ENCODE measurements at regions not wholly inside any gene's neighbourhood (a gene's known extent, or its start where the extent isn't known, plus 50 kb on each side); places are given as distances from the start of the nearest gene placed in this dataset.

DNA sequence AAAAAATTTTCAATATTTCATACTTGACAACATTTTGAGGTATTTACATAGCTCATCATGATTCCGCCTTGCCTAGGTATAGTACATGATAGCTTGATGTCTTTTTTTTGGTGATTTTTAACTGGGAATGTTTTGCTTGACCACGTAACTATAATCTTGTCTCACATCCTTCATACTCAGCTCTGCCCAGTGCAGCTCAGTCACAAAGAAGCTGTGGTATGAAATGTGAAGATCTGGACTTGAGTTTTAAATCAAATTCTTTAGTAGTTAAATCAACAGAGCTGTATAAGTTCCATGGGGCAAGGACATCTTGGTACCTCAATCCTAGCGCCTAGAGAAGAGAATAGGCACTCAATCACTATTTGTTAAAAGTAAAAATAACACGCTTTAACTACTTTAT, 276.3 kb upstream of the DKK2 start:
- DNase-seq: no peak

DNA sequence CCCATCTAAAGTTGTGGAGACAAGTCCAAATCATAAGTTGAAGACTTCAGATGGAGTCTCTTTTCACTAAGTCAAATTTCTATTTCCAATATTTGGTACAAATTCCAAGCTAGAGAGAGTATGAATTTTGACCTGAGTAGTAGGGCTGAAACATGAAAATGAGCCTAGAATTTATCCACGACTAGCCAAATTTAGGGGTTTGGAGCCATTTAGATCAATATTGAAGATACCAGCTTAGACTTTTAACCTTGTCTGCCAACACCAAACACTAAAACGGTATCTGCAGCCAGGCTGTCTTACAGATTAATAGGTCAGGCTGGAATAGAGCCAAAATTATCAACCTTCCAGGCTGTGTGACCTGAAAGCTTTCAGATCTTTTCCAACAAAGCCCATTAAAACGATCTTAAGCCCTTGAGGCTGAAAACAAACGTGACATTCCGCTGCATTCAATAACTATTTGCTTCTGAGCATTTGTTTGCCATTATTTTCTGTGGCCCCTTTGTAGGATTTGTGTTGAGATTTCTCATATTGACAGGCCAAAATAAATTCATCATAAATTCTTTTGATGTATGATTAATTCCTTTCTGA, 268.7 kb upstream of the DKK2 start:
- no peak for DNase-seq

DNA sequence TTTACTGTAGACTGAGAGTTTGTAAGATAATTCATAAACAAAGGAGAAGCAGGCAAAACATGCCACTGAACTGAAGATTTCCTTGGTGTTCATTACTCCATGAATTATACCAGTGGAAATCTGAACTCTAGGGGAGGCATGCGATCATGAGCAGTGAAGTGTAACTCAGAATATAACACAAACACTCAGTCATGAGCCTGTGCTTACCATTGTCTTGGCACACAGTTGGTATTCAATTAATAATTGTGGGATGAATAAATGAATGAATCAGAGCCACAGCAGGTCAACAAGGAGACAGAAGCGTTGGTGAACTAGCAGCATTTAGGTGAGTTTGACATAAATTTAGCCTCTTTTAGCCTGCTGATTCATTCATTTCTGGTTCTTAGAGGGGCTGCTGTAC, 263.5 kb upstream of the DKK2 start:
- DNase-seq: no peak

DNA sequence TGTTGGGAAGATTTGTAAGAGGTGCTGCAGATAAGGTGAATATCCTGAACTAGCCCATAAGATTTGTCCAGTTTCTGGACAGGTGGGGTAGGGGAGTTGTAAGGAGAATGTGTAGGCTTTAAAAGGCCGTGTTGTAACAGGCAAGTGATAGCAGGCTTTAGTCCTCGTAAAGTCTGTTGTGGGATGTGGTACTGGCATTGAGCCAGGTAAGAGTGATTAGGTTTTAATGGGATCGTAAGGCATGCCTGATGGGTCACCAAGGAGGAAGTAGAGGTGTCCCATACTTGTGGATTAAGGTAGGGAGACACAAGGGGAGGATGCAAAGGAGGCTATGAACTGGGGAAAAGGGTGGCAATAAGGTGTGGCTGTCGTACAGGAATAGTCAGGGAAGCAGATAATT, 256.9 kb upstream of the DKK2 start:
- no peak for DNase-seq

DNA sequence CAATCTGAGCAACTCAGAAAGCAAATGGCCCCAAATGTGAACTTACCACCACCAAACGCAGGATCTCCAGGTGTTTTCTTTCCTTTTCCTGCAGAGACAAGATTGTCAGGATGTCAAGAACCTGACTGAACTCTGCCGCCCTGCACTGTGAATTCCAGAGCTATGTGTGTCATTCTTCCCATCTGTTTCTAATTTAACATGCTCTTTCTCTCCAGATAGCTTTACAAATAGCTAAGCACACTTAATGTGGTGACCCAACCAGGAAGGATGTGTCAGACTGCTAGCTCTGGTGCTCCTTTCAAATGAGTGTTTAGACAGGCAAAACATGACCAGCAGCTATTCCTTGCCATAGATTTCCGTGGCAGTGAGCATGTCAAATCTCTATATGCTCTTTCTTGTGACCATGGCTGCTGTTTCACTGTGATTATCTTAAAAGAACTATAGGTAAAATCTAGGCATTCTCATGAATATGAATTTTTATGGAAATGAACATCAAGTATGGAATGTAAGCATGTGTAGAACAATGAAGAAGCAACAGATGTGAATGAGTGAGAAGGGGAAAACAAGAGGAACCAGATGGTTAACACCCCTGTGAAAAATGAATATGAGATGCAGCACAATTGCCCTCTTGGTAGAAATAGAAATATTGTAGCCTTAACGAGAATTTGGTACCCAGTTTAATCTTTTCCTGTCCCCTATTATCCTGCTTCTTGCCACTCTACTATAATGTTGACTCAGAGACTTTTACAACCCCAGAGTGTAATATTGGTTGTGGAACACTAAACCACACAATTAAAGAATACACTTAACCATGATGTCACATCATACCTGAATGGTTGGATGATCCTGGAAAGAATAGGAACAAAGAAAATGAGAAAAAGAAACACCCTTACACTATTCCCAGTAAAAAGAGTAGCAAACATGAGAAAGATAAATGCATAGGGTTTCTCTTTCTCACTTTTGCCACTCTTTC, 247.8 kb upstream of the DKK2 start:
- DNase-seq: no peak

DNA sequence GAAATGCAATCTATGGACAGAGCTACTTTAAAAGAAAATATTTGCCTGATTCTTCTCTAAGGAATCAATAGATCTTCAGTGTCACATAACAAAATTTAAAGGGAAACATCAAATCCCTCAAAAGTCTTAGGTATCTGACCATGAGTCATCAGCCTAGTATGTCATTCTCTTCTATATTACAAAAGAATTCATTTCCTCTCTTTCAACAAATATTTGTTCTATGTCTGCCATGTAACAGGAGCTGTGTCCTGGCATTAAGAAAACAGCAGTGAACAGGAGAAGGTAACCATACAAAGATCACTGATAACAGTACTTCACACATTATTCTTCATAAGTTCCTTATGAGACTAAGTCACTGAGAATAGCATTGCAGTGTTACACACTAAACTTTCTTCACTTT, 243.6 kb upstream of the DKK2 start:
- DNase-seq: no peak

DNA sequence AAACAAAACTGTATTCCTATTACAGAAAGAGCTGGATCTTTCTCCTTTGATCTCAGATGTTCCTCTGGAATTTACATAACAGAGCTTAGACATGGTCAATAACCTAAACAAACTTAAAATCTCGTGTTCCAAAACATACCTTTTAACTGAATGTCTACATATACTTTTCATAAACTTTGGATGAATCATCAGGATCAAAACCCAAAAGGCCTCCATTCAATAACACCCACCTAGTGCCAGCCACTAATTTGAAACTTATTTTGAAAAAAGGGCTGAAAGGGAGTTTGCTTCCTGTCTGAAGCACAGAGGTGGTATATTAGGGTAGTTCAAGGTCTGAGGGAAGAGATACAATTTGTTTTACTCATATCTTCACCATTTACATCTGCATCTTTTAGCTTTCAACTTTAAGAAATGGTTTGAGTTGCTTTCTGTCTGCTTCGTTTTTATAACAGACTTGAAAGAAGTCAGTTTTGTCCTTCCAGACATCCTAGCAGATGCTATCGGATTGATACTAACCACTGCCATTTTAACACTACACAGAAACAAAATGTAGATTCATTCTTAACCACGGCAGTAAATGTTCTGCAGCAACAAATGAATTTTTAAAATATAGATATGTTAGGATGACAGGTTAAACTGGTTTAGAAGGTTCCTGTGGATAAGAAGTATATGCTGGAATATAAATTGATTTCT, 242.8 kb upstream of the DKK2 start:
- no peak for DNase-seq

DNA sequence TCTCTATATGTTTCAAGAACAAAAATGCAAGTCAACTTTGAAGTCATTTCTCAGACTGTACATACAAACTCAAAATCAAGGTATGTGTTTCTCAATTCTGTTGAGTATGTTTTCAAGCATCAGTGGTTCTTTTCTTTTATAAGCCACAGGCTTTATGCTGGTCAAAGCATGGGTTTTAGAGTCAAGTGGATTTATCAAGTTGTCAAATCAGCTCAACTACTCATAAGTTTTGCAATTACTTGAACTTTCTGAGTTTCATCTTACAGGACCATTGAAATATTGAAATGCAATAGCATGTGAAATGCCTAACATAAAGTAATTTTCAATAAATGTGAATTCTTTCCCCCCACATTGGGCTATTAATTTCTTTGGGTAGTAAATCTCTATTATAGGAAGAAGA, 239.9 kb upstream of the DKK2 start:
- DNase-seq: no peak

DNA sequence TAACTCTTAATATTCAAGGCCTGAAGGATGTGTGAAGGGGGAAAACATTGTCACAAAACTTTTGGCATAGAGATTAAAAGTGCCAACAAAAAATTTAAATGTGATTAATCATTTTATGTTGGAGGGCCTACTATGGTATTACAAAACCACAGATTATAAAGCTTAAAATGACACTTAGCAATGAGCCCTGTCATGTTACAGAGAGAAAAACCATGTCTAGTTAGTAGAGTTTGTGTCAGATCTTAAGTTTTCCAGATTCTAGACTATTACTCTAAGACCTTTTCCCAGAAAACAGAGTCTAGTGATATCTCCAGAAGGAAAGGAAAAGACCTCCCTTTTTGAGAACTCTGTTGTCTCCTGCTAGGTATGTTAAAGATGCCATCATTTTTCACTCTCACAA, 239.1 kb upstream of the DKK2 start:
- no peak for DNase-seq

DNA sequence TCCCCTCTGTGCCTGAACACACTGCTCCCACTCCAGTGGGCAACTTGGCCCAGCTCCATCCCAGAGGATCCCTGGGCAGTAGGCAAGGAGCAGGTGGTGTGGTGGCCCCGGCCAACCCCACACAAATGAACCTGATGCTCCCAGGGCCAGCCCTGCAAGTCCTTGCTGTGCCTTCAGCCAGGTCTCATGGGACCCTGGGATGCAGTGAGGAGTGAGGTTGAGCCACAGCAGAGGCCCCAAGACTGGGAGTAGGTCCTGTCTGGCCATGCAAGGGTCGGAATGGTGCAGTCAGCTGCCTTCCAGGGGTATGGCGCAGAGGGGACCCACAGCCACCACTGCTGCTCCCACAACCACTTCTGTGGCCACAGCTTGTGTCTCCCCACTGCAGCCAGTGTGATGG, 234.5 kb upstream of the DKK2 start:
- no peak for DNase-seq

DNA sequence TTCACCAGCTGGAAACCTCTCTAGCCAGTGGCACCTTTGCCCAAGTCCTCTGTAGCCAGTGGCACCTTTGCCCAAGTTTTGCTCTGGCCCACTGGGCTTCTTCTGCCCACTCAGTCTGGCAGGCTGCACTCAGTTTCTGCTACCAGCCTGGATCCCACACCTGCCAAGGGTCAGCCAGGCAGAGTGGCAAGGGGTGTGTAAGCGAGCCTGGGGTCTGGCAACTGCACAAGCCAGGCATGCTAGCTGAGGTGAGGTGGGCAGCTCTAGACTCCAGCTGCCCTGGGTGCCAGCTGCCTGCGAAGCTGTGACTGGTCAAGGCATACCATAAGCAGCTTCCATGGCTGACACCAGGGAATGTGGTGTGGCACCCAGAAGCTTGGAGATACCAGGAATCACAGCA, 233.1 kb upstream of the DKK2 start:
- DNase-seq: no peak

DNA sequence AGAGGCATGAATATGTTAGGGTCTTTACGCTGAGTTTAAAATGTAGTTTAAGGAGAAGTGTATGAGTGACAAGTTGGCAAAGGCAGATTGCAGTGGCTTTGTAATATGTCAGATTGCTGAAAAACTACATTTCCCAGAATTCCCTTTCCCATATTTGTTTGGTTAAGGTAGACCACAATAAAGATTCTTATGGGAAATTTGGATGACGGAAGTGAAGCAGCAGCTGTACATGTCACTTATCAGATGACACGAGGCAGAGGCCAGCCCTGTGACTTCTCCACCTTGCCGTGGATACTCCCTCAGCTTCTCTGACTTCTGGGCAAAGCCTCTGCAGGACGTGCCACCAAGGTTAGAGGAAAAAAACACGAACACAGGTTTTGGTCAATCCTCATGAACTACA, 229.7 kb upstream of the DKK2 start:
- DNase-seq: no peak

DNA sequence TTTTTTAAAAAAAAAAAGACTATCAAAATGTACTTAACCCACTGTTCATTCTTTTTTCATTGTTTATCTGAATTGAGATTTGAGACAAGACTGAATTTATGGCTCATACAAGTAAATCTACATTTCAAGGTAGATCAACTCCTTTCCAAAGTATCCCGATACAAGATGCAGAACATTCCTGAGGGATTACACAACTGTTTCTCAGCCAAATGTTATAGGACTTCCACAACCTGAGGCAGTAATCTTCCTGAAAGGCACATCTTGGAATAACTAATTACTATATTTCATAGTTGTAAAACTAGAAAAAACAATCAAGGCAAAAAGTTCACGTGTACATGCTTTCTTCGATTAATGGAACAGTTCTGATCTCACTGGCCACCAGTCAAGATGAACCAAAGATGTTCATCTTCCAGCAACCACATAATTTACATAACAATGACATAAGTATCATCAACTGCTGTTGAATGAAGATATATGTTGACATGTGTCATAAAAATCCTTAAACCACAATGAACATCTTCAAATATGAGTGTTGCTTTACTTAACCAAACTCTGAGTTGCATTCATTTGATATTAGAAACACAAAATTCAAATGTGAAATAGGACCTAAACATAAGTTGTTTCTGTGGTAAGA, 225.2 kb upstream of the DKK2 start:
- no peak for DNase-seq

DNA sequence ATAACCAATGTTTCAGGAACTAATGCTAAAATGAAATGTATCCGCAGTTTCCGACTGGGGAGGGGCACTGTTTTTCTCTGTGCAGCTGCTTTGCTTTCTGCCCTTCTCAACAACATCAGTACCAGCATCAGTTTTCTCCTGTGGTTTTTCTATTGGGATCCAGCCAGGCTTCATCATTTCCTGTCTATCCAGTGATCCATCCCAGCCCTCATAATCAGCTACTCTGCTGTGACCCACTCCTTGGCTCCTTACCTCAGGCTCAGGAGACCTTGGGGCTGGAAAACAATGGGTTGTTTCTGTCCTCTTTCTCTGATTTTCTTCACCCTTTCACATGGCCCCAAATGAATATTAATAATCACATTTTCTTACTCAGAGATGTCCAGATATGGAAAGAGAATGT, 222.2 kb upstream of the DKK2 start:
- no peak for DNase-seq

DNA sequence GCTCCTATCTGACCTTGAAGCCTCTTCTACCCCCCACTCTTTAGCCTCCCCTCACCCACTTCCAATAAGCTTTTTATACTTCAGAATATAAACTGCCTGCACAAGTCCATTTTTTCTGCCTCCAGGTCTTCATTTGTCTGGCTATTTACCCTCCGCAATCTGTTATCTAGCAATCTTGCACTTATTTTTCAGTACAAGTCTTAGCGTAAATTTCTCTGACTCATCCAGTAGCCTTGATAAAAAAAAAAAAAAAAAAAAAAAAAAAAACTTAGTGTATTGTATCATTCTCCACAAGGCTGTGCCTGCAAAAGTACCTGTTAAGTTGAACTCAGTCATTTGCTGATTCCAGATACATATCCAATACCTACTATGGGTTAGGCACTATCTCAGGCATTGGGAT, 219.5 kb upstream of the DKK2 start:
- DNase-seq: no peak

DNA sequence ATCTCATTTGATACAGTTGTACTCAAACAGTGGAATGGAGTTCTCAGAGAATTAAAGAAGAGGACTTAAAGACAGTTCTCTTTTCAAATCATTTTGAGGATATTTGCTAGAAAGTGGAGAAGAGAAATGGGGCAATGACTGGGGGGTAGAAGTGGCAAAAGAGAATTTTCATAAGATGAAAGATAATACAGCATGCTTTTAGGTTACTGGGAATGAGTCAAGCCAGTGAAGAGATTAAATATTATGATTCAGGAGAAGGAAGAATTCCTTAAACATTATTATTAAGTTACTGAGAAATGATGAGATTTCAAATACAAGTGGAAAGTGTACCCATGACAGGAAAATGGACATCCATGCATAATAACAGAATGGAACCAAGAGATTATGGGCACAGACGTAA, 219.0 kb upstream of the DKK2 start:
- DNase-seq: no peak

DNA sequence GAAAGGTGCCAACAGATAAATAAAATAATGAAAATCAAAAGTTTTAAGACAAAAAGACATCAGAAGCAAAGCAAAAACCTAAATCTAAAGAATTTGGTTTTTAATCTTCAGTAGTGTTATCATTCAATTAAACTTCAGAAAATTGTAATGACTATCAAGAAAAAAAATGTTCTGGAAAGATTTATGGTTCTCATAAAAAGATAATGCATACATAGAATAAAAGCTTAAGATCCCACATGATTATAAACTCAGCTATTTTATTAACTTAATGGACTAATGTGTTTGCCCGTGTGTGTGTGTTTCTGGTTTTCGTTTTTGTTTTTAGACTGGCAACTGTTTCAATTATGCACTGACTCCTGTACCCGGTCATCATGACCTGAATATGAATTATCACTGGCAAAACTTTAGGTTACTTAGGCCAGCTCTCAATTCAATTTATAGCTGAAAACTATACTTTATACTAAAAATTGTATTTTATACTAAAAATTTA, 217.5 kb upstream of the DKK2 start:
- DNase-seq: no peak

DNA sequence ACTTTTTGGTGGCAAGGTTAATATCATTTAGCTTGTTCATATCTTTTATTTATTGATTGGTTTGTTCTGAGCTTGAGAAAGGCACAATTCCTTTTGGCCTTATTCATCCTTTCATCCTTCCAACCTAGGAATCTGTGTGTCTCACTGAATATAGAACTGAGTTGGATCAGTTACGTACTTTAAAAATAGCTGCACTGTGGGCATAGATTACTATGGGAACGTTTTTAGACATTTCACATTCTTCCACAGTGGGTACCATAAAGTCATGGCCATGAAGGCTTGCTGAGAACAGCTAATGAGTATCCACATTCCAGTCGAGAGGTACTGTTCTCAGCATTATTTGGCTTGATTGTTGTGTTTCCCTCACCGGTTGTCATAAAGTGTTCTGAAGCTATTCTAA, 217.0 kb upstream of the DKK2 start:
- no peak for DNase-seq

DNA sequence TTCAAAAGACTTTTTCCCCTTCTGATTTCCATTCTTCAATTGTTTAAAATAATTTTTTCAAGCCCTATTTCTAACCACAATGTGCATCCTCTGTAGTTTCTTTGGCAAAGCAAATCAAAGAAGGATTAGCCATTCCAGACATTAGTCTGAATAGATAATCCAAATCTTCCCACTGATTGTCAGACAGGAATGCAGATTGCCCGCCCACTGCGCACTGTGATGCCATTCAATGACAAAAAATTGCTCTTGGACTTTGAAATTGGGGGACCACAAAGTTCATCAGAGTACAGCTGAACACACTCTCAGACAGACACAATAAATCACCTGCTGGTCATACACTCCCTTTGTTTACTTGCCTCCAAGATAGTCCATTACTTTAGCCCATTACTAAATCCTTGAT, 216.5 kb upstream of the DKK2 start:
- DNase-seq: no peak

DNA sequence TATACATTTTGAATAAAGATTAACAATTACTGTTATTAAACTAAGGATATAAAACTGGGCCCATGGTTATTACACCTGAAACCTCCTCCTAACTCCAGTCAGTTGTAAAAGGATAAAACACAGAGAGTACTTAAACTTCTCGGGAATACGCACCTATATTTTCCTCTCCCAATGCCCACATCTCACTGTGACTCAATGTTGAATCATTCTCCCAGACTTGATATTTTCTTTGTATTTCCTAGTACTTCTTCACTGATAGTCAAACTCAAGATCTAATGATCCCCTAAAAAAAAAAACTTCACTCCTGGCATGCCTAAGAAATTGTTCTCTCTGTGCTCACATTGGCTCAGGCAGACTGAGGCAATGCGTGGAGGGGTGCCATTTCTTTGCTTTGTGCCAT, 212.5 kb upstream of the DKK2 start:
- DNase-seq: no peak

DNA sequence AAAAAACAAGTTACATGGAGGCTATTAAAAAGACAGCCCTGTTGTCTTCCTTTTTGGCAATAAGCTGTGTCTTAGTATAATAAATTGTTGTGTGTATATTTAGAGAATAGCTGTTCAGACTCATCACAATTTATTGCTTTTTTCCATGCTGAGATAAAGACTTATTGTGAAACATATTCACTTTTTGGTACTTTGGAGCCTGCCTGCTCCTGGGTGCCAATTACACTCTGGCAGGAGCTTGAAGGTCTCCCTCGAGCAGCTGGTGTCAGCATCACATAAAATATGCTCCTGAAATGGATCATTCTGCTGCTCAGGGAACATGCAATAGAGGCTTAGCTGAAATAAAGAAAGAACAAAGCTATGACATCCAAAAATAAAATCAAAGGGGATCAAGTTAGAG, 211.6 kb upstream of the DKK2 start:
- DNase-seq: no peak

DNA sequence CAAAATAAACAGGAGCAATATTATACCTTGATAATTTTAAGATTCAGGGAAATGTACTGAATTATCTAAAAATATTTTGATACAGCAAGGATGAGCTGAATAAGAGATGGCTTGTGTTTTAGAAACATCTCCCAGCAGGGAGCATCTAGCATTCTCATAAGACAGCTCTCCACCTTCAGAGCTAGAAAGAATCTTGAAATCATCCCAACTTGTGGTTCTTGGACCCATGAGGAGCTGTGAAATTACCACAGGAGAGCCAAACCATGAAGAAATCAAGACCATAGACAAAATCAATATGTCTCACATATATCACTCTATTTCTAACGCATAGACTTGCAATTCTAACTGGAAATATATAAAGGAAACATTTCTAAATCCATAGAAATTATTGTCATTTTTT, 210.6 kb upstream of the DKK2 start:
- no peak for DNase-seq

DNA sequence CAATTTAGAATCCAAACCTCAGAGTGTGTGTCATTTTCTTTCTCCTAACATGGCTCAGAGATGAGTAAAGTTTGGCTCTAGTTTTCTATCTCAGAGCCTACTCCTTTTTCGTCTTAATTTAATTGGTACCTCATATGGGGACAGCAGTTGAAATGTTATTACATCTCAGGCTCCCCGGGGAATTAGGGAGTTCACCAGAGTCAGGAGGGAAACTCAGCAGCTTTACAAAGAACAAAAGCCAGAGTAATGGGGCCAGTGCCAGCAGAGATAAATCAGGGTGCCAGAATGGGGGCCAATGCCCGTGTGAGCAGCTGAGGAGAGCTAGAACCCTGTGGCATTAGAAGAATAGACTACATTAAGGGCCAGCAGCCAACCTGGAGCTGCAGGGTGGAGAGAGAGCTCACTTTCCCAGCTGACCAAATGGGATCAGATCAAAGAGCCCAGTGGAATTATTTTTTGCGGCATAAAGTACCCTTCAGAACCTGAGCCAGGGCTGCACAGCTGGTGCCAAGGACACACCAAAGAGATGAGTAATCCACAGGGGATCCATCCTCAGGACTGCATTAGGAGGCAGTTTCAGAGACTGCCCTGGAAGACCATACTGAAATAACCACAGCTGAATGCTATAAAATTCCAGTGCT, 207.1 kb upstream of the DKK2 start:
- no peak for DNase-seq
